ENCODE measurements at regions not wholly inside any gene's neighbourhood (a gene's known extent, or its start where the extent isn't known, plus 50 kb on each side); places are given as distances from the start of the nearest gene placed in this dataset.

DNA sequence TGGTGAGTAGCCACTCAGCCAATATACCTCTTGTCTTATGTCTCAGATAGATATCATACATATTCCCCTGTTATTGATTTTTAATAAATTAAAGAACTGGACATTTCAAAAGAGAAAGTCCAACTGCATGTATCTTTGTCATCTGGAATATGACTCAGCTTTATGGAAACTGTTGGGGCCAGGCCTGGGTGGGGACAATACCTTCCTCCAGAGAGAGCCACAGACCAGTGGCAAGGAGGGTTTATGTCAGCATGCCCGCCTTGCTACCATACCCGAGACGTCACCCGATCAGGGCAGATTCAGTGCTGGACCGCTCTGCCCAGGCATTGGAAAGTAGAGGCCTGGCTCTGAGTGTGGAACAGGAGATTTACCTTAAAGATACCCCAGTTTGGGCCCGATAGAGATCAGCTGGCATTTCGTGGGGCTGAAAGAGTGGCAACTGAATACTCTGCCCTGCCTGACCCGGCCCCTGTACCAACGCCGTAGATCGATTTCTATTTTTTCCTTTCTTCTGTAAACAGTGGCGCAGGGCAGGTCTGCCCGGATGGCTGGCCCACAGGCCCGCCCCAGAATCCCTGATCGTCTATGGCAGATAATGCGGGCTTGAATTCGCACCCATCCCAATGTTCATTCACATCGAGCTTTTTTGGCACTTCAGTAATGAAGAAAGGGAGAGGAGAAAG lies 158.6 kb downstream of the SALL1 start:
- no peak for DNase-seq

DNA sequence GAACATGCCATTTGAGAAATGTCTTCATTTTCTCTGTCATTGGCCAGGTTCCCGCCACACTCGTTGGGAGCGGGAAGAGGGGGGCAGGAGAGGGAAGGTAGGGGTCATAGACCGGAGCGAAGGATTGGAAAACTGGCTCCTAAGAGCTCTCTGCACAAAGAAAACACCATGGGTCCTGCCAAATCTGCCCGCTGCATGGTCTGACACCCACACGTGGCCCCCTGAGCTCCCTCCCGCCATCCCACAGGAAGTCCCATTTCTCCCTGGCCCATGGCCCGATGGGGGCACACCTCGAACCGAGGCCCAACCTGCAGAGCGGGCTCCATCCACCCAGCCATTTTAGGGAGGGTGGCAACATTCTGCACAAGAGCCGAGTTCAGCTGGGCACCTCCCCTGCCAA lies 159.6 kb downstream of the SALL1 start:
- no peak for DNase-seq

DNA sequence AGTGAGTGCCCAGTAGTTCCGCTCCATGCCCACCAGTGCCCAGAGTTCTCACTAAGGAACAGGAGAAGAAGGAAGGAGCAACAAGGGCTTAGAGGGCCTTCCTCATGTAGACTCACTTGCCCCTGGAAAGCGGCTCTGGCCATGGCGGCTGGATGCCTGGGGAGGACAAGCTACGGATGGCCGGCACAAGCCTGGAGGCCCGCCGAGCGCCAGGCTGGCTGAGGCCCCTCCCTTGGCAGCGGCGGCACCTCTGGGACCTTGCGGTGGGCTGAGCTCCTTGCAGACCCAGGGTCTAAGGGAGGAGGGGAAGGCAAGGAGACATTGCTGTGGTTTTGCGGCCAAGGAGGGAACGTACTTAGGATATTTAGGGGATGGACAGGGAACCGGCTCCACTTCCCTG lies 160.1 kb downstream of the SALL1 start:
- no peak for DNase-seq

DNA sequence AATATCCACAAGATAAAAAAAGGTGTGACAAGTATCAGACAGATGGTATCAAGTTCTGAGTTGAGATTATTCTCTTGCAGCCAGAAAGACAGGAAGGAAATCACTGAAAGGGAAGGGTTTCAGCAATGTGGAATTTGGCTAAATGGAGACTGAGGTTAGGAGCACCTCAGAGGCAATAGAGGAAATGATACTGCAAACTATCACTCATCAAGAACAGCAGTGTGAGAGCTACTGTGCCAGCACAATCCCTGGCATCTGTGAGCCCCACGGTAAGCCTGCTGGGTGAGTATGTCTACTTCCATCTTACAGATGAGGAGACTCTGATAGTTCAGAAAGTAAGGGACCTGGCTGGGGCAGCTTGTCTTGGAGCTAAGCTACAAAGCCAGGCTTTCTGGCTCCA lies 162.0 kb downstream of the SALL1 start:
- no peak for DNase-seq

DNA sequence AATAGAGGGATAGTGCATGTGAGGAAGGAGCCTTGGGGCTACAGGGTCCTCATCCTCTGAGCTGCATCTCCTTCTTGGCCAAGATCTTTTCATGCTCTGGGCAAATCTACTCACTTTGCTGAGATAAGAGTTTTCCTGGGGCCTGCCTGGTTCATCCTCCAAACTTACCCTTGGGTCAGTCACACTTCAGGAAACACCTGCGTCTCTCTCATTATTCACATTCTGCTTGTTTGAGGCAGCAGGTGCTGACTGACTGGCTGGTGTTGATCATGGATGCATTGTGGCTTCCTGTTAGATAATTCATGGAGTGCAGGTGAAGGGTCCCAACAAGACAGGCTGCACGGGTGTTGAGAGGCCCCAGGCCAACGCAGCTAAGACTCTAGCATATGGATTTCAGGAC lies 162.6 kb downstream of the SALL1 start:
- DNase-seq: no peak

DNA sequence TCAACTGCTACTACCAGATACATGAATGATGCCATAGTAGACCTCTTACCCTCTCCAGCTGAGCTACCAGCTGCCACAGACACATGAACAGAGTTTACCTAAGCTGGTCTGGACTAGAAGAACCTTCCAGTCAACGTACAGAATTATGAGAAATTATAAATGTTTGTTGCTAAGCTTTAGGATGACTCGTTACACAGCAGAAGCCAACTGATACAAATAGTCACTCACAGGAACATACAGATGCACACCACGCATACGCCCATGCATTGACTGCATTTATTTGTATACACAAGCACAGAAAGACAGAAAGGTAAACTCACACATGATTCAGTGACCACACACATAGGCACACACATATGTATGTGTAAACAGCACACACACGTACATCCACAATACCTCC lies 164.6 kb downstream of the SALL1 start:
- no peak for DNase-seq

DNA sequence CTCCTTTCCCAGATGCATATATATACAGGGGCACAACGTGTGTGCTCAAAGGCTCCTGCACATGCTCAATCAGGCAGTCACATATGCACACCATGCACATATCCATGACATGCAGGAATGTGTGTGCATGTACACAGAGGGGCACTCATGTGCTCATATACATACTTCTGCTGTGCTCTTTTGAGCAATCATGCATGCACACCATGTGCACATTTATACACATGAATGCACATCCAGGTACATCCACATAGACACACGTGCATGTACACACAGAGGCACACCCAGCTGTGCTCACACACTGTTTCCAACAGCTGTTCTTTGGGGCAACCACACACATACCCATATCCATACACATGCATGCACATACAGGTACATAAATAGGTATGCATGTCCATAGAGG lies 165.3 kb downstream of the SALL1 start:
- no peak for DNase-seq

DNA sequence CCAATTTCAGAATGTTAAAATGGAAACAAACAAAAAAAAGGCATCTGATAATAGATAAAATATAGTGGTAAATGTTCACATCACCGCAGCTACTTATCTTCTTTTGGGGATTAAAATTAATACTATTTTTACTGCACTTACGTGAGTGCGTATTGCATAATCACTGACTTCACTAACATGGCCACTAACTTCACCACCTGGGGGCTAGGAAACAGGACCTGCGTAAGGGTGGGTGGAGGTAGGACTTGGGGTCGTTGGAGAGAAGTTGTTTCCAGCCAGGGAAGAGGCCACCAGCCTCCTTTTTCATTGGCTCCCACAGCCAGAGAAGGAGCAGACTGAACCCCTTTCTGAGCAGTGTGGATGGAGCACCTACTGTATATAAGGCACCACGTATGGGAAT lies 166.4 kb downstream of the SALL1 start:
- DNase-seq: no peak

DNA sequence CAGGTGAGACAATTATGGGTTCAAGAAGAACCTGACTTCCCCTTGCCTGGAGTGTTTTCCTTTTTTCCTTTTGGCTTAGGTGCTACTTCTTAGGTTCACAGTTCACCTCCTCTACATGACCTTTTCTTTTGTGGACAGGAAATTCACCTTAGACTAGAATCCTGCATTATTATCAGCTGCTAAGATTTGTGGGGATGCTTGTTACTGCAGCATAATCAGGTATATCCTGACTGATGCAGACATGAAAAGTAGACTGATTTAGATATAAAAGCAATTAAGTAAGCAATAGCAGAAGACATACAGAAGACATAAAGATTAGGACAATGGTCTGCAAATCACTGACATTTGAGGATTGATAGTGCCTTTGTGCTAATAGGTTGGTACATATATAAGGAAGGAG lies 168.3 kb downstream of the SALL1 start:
- no peak for DNase-seq

DNA sequence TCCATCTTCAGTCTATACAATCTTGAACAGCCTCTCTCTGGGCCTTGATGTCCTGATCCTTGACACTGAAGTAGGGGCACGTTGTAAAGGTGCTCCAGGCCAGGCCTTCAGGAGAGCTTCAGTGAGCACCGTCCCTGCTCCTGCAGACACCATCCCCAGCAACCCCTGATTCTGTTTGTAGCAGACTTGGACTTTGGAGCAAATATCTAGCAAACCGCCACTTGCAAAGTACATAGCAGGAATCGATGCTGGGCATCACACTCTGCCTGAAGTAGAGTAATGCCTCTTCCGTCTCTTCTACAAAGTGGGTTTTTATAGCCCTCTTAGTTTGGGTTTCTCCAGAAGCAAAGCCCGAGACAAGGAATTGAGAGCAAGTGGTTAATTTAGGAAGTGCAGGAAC lies 169.1 kb downstream of the SALL1 start:
- DNase-seq: no peak

DNA sequence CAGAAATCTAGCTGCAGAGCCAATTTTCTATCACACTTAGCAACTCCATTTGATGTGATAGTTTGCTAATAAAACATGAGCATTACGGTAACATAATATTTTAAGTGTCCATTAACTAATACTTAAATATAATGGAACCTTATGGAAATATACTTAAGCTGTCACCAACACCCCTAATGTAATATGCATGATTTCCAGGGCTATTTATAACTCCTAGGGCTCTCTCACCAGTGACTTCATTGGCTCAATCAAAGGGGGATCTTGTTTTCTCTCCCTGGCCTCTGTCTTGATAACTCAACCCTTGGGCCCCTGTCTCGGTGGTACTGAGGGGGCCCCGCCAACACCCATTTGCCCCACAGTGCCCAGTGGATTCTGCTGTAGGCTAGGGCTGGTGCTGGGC lies 170.4 kb downstream of the SALL1 start:
- DNase-seq: peak; percentile 48

DNA sequence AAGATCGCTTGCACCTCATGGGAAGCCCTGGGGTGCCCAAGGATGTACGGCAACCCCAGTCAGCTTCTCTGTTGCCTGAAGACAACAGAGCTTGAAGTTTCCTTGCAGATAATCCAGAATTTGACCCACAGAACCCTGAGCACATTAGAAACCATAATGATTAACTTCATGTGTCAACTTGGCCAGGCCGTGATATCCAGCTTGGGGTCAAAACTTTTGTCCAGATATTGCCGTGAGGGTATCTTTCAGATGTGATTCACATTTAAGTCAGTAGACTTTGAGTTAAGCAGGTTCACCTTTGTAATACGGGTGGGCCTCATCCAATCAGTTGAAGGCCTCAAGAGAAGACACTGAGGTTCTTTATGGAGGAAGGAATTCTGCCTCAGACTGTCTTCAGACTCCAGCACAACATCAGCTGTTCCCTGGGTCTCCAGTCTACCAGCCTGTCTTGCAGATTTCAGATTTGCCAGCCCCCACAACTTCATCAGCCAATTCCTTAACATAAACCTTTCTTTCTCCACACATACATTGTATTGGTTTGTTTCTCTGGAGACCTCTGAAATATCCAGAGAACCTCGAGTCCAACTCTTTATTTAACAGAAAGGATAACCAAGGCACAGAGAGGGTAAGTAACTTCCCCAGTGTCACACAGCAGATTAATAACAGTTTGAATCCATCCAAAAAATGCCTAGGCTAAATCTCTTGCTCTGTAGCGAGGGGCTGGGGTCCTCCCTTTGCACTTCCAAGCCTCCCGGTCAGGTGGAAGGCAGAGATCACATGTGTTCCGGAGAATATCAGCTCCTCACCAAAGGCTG lies 171.1 kb downstream of the SALL1 start:
- DNase-seq: no peak

DNA sequence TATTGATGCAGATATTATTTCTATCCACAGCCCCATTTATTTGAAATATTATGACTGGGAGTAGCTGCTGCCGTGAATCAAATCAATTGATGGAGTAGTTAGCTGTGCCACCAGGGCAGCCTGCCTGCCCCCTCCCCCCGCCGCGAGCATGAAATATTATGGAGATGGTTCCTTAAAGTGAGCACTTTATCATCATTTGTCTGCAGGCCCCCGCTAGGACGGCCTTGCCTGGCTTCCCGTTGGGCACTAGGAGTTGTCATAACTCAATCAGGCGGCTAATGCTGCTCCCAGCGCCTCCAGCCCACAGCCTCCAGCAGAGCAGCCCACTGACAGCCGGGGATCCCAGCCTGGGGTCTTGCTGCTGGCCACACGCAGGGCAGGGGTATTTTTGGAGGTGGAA lies 173.9 kb downstream of the SALL1 start:
- no peak for DNase-seq

DNA sequence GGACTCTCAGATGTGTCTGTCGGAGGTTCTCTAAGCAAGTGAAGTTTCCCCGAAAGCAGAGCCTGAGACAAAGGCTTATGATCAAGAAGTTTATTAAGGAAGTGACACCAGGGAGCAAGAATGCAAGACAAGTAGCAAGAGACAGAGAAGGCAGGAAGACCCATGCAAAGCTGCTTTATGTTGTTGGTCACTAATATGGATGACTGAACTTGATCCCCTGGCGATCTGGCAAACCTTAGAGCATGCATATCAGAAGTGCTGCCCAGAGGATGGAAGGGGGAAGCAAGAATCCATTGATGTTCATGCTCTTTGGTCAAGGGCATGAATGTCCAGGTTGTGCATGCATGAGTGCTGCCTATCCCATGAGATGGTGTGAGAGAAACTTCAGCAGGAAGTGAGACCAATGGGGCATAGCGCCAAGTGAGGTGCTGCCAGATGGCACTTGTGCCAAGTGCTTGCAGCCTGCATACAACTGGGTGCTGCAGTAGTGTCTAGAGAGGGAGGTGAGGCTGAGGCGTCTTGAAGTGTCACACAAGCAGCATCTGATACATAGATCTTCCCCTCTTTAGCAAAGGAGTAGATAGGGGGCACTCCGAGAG lies 176.5 kb downstream of the SALL1 start:
- no peak for DNase-seq

DNA sequence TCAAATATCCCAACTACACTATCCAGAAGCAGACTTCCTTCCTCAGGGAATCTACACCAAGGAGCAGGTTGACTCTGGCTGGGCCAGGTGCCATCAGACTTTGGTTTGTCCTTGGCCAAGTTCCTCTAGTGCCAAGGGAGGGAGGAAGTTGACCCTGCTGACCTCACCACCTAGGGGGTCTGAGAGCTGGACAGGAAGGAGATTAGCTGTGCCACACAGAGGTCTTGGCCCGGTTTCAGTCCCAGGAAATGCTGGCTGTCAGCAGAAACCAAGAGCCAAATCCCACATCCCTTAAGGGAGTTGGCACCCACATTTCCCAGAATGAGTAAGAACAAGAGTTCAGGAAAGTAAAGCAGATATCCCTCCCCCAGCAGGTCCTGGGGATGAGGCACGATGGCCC lies 178.2 kb downstream of the SALL1 start:
- no peak for DNase-seq

DNA sequence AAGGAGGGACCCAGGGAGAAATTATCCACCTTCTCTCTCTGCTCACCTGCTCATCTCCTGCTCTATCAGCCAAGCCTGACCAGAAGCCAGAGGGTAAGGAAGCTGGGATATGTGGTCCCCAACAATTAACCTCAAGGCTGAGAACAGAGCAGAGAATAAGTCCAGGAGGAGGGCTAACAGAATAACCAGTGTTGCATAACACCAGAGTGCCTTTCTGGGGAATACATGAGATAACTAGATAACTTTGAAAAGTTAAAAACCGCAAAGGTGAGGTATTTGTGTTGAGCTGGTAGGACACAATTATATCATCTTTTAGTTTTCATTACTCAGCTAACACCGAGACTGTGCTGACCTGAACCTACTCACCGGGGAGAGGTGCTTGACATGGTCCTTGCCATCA lies 180.8 kb downstream of the SALL1 start:
- DNase-seq: no peak

DNA sequence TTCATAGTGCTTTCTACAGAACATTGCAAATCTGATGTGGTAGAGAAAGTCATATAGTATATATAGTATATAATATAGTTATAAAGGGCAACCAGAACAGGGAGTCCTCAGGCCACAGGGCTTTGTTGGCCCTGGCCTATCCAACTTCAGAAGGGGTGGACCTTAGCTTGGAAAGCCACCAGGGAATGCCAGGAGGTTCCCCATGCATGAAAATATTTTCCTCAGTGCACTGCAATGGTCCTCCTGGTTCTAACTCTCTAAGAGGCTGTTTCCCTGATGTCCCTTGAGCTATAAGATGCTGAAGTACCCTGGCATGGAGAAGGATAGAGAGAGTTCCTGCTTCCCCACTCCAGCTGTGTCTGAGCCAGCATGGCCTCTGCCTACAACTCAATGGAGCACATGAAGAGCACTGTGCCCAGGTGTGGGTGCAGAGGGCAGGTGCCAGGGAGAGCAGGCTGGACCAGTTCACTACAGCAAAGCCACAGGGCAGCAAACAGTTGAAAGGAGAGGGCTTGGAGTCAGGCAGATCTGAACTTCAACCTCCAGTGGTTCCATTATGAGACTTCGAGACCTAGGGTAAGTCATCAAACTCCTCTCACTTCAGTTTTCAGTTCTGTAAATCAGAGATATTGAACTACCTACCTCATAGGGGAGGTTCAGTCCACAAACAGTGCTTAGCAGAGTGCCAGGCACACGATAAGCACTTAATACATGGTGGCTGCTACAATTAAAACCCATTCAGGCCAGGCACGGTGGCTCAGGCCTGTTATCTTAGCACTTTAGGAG lies 183.1 kb downstream of the SALL1 start:
- no peak for DNase-seq

DNA sequence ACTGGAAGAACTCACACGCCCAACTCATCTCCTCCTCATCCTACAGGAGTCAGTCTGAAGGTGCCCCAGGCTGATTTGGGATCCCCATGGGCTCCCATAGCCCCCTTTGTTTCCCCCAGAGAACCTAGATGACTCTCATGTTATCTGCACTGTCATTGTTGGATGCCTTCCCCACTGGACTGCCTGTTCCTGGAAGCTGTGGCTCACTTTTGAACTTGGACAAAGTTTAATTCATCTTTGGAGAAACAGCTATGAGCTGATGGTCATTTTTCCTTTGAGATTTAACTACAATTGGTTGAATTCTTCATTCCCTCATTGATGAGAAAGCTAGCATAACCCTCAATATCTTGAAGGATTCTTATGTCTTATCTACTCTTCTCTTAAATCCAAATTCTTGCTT lies 186.6 kb downstream of the SALL1 start:
- no peak for DNase-seq

DNA sequence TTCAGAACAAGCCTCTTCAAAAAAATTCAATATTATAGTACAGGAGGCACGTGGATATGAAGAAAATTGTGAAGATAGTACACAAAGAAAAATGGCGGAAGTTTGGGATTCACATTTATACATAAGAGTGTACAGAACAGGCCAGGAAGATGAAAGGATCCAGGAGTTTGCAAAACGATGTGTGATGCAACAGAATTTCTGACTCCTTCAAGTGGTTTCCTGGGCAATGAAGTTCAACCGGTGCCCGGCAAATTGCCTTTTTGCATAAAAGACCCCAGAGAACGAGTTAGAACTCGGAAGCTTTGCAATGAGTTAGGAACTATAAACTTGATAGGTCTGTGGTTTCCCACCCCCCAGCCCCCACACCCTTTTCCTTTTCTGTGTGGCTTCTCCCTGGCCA lies 189.1 kb downstream of the SALL1 start:
- no peak for DNase-seq

DNA sequence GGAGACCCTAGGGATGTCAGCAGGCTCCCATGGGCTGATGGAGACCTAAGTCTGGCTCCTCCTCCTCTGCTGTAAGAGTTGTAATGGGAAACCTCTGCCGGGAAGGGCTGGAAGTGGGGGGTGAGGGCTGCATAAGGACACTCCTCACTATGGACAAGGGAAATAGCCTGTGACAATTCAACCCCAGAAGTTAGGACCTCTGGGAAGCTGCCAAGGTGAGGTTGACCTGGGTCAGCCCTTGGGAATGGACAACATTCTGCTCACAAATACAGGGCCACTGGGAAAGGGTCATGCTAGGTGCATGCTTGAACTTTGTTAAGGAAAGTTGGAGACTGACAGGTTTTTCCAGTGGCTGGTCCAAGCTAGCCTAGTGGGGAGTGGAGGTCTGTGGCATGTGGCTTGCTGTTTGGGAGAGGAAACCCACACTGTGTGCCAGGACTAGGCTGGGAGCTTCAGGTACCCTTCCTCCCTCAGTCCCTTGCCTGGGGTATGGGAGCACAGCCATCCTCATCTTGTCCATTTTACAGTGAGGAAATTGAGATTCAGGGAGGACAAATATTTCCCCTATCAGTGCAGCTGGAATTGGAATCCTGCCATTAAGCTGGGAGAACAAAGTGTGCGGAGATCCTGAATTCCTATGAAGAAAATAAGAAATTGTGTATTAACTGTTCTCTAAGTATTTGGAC lies 190.4 kb downstream of the SALL1 start:
- no peak for DNase-seq

DNA sequence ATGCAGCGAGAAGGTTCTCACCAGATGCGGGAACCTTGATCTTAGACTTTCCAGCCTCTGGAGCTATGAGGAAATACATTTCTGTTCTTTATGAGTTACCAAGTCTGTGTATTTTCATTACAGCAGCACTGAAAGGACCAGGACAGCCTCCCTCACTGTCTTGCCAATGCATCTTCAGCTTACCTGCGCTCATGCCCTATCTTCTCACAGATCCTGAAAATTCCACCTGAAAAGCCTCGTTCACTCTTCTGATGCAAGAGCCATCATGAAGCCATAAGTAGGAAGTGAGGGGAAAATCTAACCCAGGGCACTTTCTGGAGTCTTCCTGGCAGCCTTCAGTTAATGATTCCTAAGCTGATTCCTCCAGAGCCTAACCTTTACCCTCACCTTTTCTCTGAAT lies 194.0 kb downstream of the SALL1 start:
- no peak for DNase-seq

DNA sequence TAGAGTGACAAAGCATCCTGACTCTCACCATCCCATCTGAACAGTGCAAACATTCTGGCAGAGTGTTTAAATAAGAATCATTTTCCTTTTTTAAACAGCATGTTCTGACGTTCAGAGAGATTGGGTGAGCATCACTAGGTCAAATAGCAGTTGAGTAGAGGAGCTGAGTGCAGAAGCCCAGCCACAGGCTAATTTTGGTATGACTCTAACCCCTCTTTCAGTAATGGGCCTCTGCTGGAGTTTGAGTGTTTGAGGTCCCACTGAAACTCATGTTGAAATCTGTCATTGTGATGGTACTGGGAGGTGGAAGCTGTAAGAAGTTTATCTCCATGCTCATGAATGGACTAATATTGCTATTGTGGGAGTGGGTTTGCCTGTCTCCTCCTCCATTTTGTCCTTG lies 194.4 kb downstream of the SALL1 start:
- DNase-seq: no peak

DNA sequence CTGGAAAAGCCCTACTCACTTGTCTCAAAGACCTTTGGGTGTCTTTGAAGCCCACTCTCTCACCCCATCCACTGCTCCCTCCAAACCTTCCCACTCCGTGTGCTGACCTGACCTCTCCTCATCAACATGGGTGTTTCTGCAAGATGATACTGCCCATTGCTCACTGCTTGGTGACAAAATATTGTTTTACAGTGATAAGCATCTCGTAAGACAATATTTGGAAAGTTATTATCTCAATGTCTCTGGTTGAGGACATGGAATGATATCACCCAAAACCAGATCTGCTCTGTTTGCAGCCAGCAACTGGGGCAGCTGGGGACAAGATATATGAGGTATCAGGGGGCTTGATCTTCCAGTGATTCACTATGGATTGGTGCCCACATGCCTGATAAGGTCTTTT lies 195.8 kb downstream of the SALL1 start:
- no peak for DNase-seq

Data from NCI-H524 treated with DMSO at 0.1 percent for 48 hours (cell line).